ENCODE measurements at regions not wholly inside any gene's neighbourhood (a gene's known extent, or its start where the extent isn't known, plus 50 kb on each side); places are given as distances from the start of the nearest gene placed in this dataset.
"Not testable (repeated sequence)": the region's sequence is repeated elsewhere in the genome, so short reads cannot be mapped to it uniquely, and the experiment has no call there.

DNA sequence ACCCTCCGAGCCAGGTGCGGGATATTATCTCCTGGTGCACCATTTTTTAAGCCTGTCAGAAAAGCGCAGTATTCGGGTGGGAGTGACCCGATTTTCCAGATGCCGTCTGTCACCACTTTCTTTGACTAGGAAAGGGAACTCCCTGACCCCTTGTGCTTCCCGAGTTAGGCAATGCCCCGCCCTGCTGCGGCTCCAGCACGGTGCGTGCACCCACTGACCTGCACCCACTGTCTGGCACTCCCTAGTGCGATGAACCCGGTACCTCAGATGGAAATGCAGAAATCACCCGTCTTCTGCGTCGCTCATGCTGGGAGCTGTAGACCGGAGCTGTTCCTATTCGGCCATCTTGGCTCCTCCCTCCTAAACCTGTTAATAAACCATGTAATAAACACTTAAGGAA lies 522.5 kb upstream of the COBL start:
- CTCF ChIA-PET; H3K27ac ChIP-seq (ENCODE audit: low read depth, low read length); H3K4me3 Mint-ChIP-seq; POLR2A ChIA-PET; DNase-seq; H3K27me3 ChIP-seq (ENCODE audit: control insufficient read depth in 2 of 2, insufficient read depth in 2 of 2, low read length in 2 of 2); H3K36me3 Mint-ChIP-seq; ATAC-seq; H3K4me1 ChIP-seq (ENCODE audit: control insufficient read depth in 2 of 2, insufficient read depth in 2 of 2, low read length in 2 of 2); H3K4me3 ChIP-seq (ENCODE audit: low read length); H3K4me1 Mint-ChIP-seq; H3K36me3 ChIP-seq (ENCODE audit: control insufficient read depth in 2 of 3, insufficient read depth in 3 of 3, low read length in 3 of 3); H3K9me3 ChIP-seq (ENCODE audit: control insufficient read depth in 2 of 3, low read length in 3 of 3); intact Hi-C loops (cut with micrococcal nuclease); H3K27me3 Mint-ChIP-seq; H3K27ac Mint-ChIP-seq: not testable (repeated sequence)
- H3K9me3 Mint-ChIP-seq, result peaks cover 0 to 26% (median 14%) of the 10 kb centered on the region in 11 donors

DNA sequence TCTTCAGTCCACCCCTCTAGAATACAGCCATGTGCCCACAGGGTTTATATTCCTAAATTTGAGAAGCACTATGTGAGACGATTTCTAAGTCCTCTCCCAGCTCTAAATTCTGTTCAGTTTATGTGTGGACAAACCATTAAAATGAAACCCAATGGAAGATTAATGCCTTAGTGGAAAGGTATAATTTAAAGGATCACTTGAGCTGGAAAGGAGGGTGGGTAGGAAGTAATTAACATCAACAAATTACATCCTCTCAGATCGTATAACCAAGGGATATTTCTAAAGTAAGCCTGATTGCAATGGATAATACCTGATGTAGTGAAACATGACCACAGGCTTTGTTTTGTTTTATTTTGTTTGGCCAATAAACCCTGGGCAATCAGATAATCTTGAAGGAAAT lies 511.0 kb upstream of the COBL start:
- DNase-seq, result no peak
- no peaks in the 10 kb centered on the region for H3K27me3 Mint-ChIP-seq
- H3K9me3 Mint-ChIP-seq, result peaks cover 3 to 35% (median 14%) of the 10 kb centered on the region in 11 donors
- POLR2A ChIA-PET, result no interaction called here
- intact Hi-C loops (cut with micrococcal nuclease), result no loop called here
- no peak for ATAC-seq
- H3K36me3 Mint-ChIP-seq, result no peaks in the 10 kb centered on the region
- H3K4me1 ChIP-seq (ENCODE audit: control insufficient read depth in 2 of 2, insufficient read depth in 2 of 2, low read length in 2 of 2), result no peaks in the 10 kb centered on the region
- no peak overlapping the region for H3K4me3 ChIP-seq (ENCODE audit: low read length)
- H3K36me3 ChIP-seq (ENCODE audit: control insufficient read depth in 2 of 3, insufficient read depth in 3 of 3, low read length in 3 of 3), result no peaks in the 10 kb centered on the region
- H3K4me3 Mint-ChIP-seq, result no peak overlapping the region
- H3K27ac Mint-ChIP-seq, result no peak overlapping the region
- CTCF ChIA-PET, result no interaction called here
- no peaks in the 10 kb centered on the region for H3K27me3 ChIP-seq (ENCODE audit: control insufficient read depth in 2 of 2, insufficient read depth in 2 of 2, low read length in 2 of 2)
- H3K9me3 ChIP-seq (ENCODE audit: control insufficient read depth in 2 of 3, low read length in 3 of 3), result no peaks in the 10 kb centered on the region
- no peak overlapping the region for H3K27ac ChIP-seq (ENCODE audit: low read depth, low read length)
- no peaks in the 10 kb centered on the region for H3K4me1 Mint-ChIP-seq

DNA sequence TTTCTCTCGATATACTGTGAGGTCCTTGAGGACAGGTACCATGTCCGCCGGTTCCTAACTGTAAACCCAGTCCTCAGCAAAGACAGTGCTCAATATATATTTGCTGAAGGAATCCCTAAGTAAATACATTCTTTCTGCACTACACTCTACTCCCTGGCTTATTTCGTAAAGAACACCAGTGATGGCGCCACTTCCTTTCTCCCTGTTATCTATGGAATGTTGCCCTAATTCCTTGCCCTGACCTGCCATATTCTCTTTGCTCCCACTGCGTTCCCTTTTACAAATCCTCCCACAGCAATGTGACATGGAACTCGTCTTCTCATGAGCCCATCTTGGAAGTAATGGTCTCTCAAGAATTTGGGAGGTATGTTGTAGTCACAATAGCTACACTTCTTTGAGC lies 507.4 kb upstream of the COBL start:
- ATAC-seq (no peak), DNase-seq (no peak)
- POLR2A ChIA-PET, result no interaction called here
- no peak overlapping the region for H3K4me3 ChIP-seq (ENCODE audit: low read length)
- no peak overlapping the region for H3K27ac ChIP-seq (ENCODE audit: low read depth, low read length)
- intact Hi-C loops (cut with micrococcal nuclease), result no loop called here
- CTCF ChIA-PET, result no interaction called here
- H3K27me3 Mint-ChIP-seq, result no peaks in the 10 kb centered on the region
- H3K36me3 ChIP-seq (ENCODE audit: control insufficient read depth in 2 of 3, insufficient read depth in 3 of 3, low read length in 3 of 3), result no peaks in the 10 kb centered on the region
- no peaks in the 10 kb centered on the region for H3K9me3 ChIP-seq (ENCODE audit: control insufficient read depth in 2 of 3, low read length in 3 of 3)
- no peaks in the 10 kb centered on the region for H3K4me1 Mint-ChIP-seq
- no peak overlapping the region for H3K27ac Mint-ChIP-seq
- no peaks in the 10 kb centered on the region for H3K4me1 ChIP-seq (ENCODE audit: control insufficient read depth in 2 of 2, insufficient read depth in 2 of 2, low read length in 2 of 2)
- H3K9me3 Mint-ChIP-seq, result peaks cover 5 to 31% (median 10%) of the 10 kb centered on the region in 11 donors
- no peaks in the 10 kb centered on the region for H3K27me3 ChIP-seq (ENCODE audit: control insufficient read depth in 2 of 2, insufficient read depth in 2 of 2, low read length in 2 of 2)
- no peaks in the 10 kb centered on the region for H3K36me3 Mint-ChIP-seq
- no peak overlapping the region for H3K4me3 Mint-ChIP-seq

- Mint-ChIP-seq H3K4me3 (no peak overlapping the region), H3K4me1 (no peaks in the 10 kb centered on the region)
- intact Hi-C loops (cut with micrococcal nuclease), result no loop called here
These were observed 506.8 kb upstream of the COBL start for GRCh38 chr7:51823437-51823836.

DNA sequence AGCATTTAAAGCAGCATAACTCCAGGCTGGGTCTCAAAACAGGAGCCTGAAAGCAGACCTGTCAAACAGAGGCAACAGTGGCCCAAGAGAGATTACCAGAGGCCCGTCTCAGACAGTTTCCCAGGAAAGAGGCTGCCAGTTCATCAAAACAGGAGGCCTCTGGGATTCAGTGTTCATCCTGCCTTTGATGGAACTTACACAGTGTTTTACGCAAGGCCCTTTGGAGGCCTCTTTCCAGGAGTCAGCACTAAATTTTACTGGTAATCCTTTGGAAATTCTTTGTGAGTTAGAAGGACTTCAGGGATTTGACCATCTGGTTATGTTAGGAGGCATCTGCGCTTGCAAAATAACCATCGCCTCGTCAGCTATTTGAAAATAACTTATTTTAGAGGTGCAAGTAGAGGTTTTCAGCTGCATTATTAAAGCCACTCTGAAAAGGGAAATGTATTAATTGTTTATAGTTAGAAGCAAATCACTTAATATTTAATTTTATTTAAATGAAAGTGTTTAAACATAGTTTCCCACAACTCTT lies 501.2 kb upstream of the COBL start:
- Histone ChIP-seq H3K4me3 (ENCODE audit: low read length) (no peak overlapping the region), H3K36me3 (ENCODE audit: control insufficient read depth in 2 of 3, insufficient read depth in 3 of 3, low read length in 3 of 3) (no peaks in the 10 kb centered on the region), H3K4me1 (ENCODE audit: control insufficient read depth in 2 of 2, insufficient read depth in 2 of 2, low read length in 2 of 2) (no peaks in the 10 kb centered on the region), H3K27me3 (ENCODE audit: control insufficient read depth in 2 of 2, insufficient read depth in 2 of 2, low read length in 2 of 2) (no peaks in the 10 kb centered on the region), H3K9me3 (ENCODE audit: control insufficient read depth in 2 of 3, low read length in 3 of 3) (no peaks in the 10 kb centered on the region), H3K27ac (ENCODE audit: low read depth, low read length) (no peak overlapping the region)
- ChIA-PET POLR2A (no interaction called here), CTCF (no interaction called here)
- H3K4me1 Mint-ChIP-seq, result no peaks in the 10 kb centered on the region
- no peak overlapping the region for H3K4me3 Mint-ChIP-seq
- H3K27me3 Mint-ChIP-seq, result no peaks in the 10 kb centered on the region
- no peak overlapping the region for H3K27ac Mint-ChIP-seq
- peaks cover 0 to 27% (median 11%) of the 10 kb centered on the region in 11 donors for H3K9me3 Mint-ChIP-seq
- ATAC-seq, result no peak
- intact Hi-C loops (cut with micrococcal nuclease), result no loop called here
- H3K36me3 Mint-ChIP-seq, result no peaks in the 10 kb centered on the region
- DNase-seq, result no peak

More at GRCh38 chr7:51823437-51823836, 506.8 kb upstream of the COBL start:
- Mint-ChIP-seq H3K27ac (no peak overlapping the region), H3K9me3 (peaks cover 4 to 34% (median 10%) of the 10 kb centered on the region in 11 donors), H3K27me3 (no peaks in the 10 kb centered on the region), H3K36me3 (no peaks in the 10 kb centered on the region)
- Histone ChIP-seq H3K9me3 (ENCODE audit: control insufficient read depth in 2 of 3, low read length in 3 of 3) (no peaks in the 10 kb centered on the region), H3K4me1 (ENCODE audit: control insufficient read depth in 2 of 2, insufficient read depth in 2 of 2, low read length in 2 of 2) (no peaks in the 10 kb centered on the region), H3K27me3 (ENCODE audit: control insufficient read depth in 2 of 2, insufficient read depth in 2 of 2, low read length in 2 of 2) (no peaks in the 10 kb centered on the region), H3K36me3 (ENCODE audit: control insufficient read depth in 2 of 3, insufficient read depth in 3 of 3, low read length in 3 of 3) (no peaks in the 10 kb centered on the region), H3K27ac (ENCODE audit: low read depth, low read length) (no peak overlapping the region), H3K4me3 (ENCODE audit: low read length) (no peak overlapping the region)
- DNase-seq (no peak), ATAC-seq (no peak)
- ChIA-PET POLR2A (no interaction called here), CTCF (no interaction called here)

DNA sequence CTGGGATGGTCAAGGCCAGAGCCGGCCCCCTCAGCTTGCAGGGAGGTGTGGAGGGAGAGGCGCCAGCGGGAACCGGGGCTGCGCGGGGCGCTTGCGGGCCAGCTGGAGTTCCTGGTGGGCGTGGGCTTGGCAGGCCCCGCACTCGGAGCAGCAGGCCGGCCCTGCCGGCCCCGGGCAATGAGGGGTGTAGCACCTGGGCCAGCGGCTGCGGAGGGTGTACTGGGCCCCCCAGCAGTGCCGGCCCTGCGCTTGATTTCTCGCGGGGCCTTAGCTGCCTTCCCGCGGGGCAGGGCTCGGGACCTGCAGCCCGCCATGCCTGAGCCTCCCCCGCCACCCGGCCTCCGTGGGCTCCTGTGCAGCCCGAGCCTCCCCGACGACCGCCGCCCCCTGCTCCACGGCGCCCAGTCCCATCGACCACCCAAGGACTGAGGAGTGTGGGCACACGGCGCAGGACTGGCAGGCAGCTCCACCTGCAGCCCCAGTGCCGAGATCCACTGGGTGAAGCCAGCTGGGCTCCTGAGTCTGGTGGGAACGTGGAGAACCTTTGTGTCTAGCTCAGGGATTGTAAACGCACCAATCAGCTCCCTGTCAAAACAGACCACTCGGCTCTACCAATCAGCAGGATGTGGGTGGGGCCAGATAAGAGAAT lies 489.3 kb upstream of the COBL start:
- intact Hi-C loops (cut with micrococcal nuclease); H3K4me3 ChIP-seq (ENCODE audit: low read length); CTCF ChIA-PET; H3K36me3 ChIP-seq (ENCODE audit: control insufficient read depth in 2 of 3, insufficient read depth in 3 of 3, low read length in 3 of 3); H3K4me3 Mint-ChIP-seq; H3K27ac Mint-ChIP-seq; H3K27me3 ChIP-seq (ENCODE audit: control insufficient read depth in 2 of 2, insufficient read depth in 2 of 2, low read length in 2 of 2); H3K4me1 ChIP-seq (ENCODE audit: control insufficient read depth in 2 of 2, insufficient read depth in 2 of 2, low read length in 2 of 2); H3K27ac ChIP-seq (ENCODE audit: low read depth, low read length); POLR2A ChIA-PET; H3K36me3 Mint-ChIP-seq; H3K27me3 Mint-ChIP-seq; DNase-seq; H3K9me3 ChIP-seq (ENCODE audit: control insufficient read depth in 2 of 3, low read length in 3 of 3); ATAC-seq; H3K4me1 Mint-ChIP-seq: not testable (repeated sequence)
- H3K9me3 Mint-ChIP-seq, result peaks cover 3 to 19% (median 9%) of the 10 kb centered on the region in 11 donors

GRCh38 chr7:51802718-51803117 lies 486.1 kb upstream of the COBL start:
- CTCF ChIA-PET, result no interaction called here
- POLR2A ChIA-PET, result no interaction called here
- H3K27me3 ChIP-seq (ENCODE audit: control insufficient read depth in 2 of 2, insufficient read depth in 2 of 2, low read length in 2 of 2), result no peaks in the 10 kb centered on the region
- Mint-ChIP-seq H3K4me1 (no peaks in the 10 kb centered on the region), H3K27me3 (no peaks in the 10 kb centered on the region), H3K4me3 (no peak overlapping the region), H3K36me3 (no peaks in the 10 kb centered on the region), H3K27ac (no peak overlapping the region), H3K9me3 (peaks cover 0 to 16% (median 6%) of the 10 kb centered on the region in 11 donors)
- H3K27ac ChIP-seq (ENCODE audit: low read depth, low read length), result no peak overlapping the region
- no peak for ATAC-seq
- H3K4me3 ChIP-seq (ENCODE audit: low read length), result no peak overlapping the region
- H3K36me3 ChIP-seq (ENCODE audit: control insufficient read depth in 2 of 3, insufficient read depth in 3 of 3, low read length in 3 of 3), result no peaks in the 10 kb centered on the region
- no peaks in the 10 kb centered on the region for H3K4me1 ChIP-seq (ENCODE audit: control insufficient read depth in 2 of 2, insufficient read depth in 2 of 2, low read length in 2 of 2)
- intact Hi-C loops (cut with micrococcal nuclease), result no loop called here
- no peak for DNase-seq
- H3K9me3 ChIP-seq (ENCODE audit: control insufficient read depth in 2 of 3, low read length in 3 of 3), result no peaks in the 10 kb centered on the region
